Stomach (tissue), 8 donors: ENCODE measurements at regions not wholly inside any gene's neighbourhood (a gene's known extent, or its start where the extent isn't known, plus 50 kb on each side); places are given as distances from the start of the nearest gene placed in this dataset.

Experiments used
- DNase-seq, 2 donors: peaks; one replicate each; pipeline versions ENCODE4 v3.0.0 to v3.0.0-alpha.2; 2013 to 2019
- H3K27ac ChIP-seq, 5 donors: fragments of 200-600 bp in 4 of 5; sonication (generic) in 4 of 5; one replicate each; pipeline ENCODE4 v1.5.1; 2013 to 2019; ENCODE audit warnings: mild to moderate bottlenecking in 1 of 5, moderate library complexity in 1 of 5
- H3K27me3 ChIP-seq, 3 donors: fragments of 200-600 bp; sonication (generic); one replicate each; pipeline ENCODE4 v1.5.1; 2017 to 2019; ENCODE audit warnings: mixed run types in 1 of 3
- H3K36me3 ChIP-seq, 4 donors: fragments of 200-600 bp; sonication (generic); 1 replicate in 3 of 4; 2 replicates in 1 of 4; pipeline ENCODE4 v1.5.1; 2016 to 2019
- H3K4me1 ChIP-seq, 4 donors: fragments of 200-600 bp; sonication (generic); one replicate each; pipeline ENCODE4 v1.5.1; 2016 to 2019
- H3K4me3 ChIP-seq, 4 donors: fragments of 200-600 bp; sonication (generic) in 3 of 4; one replicate each; pipeline ENCODE4 v1.5.1; 2016 to 2019; ENCODE audit warnings: mild to moderate bottlenecking in 1 of 4
- H3K9me3 ChIP-seq, 4 donors: fragments of 200-600 bp; sonication (generic); one replicate each; pipeline ENCODE4 v1.5.1; 2016 to 2019
- CTCF ChIP-seq, 7 experiments: fragments of 450-650 bp in 4 of 7; fragments of 200-600 bp in 3 of 7; sonication (generic) in 3 of 7; IDR thresholded peaks; one replicate each; pipeline ENCODE4 v1.5.1; 2016 to 2019; ENCODE audit warnings: antibody characterized with exemption in 7 of 7, control low read depth in 2 of 7, mild to moderate bottlenecking in 1 of 7
- EP300 ChIP-seq: sonication (generic); formaldehyde crosslinking; IDR thresholded peaks from one replicate; pipeline ENCODE4 v1.6.1; 2017; ENCODE audit warnings: antibody characterized with exemption
- POLR2A ChIP-seq, 4 donors: fragments of 450-650 bp; IDR thresholded peaks; one replicate each; pipeline ENCODE4 v1.6.1; 2016; ENCODE audit warnings: antibody characterized with exemption in 4 of 4, control low read depth in 2 of 4, mild to moderate bottlenecking in 1 of 4, moderate library complexity in 1 of 4
- POLR2AphosphoS5 ChIP-seq, 3 donors: sonication (generic); formaldehyde crosslinking; IDR thresholded peaks; one replicate each; pipeline ENCODE4 v1.6.1; 2016; ENCODE audit warnings: antibody characterized with exemption in 3 of 3
- WGBS, 5 donors: extraction: QIAGEN DNeasy Blood & Tissue Kit in 3 of 5; methylation state at CpG; one replicate each; pipeline versions ENCODE4 v1.1.5 to v1.1.7; 2013 to 2018; 5-methylcytosine and 5-hydroxymethylcytosine counted together
- intact Hi-C: fragments of 100-400 bp; cut with DNase I; formaldehyde crosslinking; loops from one replicate; pipeline ENCODE4 v1.15.1; 2023; ENCODE audit warnings: low total_unique reads
- donor health status: healthy with polysubstance abuse.
- donor health status: Bipolar disorder and iron deficiency.
- donor health status: healthy.

- intact Hi-C loops, result no loop called here
- Histone ChIP-seq H3K9me3 (no peaks in the 10 kb centered on the region), H3K27ac (no peak overlapping the region), H3K4me1 (peaks cover 0 to 7% (median 0%) of the 10 kb centered on the region in 4 donors), H3K36me3 (no peaks in the 10 kb centered on the region), H3K4me3 (no peak overlapping the region), H3K27me3 (no peaks in the 10 kb centered on the region)
- TF ChIP-seq POLR2A (IDR thresholded peaks at IDR 0.05) (no peak), EP300 (no peak), POLR2AphosphoS5 (IDR thresholded peaks at IDR 0.05) (no peak), CTCF (IDR thresholded peaks at IDR 0.05) (no peak)
- DNase-seq, result no peak
- 87 to 88% (median 87%) methylated on average over 15 of the region's 15 CpGs for WGBS, 5 donors
These were observed 68.6 kb upstream of the POU3F1 start for GRCh38 chr1:38115226-38115625.

GRCh38 chr1:38114241-38115026, 67.8 kb upstream of the POU3F1 start:
- intact Hi-C loops, result no loop called here
- Histone ChIP-seq H3K9me3 (peaks cover 0 to 4% (median 2%) of the 10 kb centered on the region in 4 donors), H3K4me3 (no peak overlapping the region), H3K36me3 (no peaks in the 10 kb centered on the region), H3K4me1 (peaks cover 0 to 7% (median 0%) of the 10 kb centered on the region in 4 donors), H3K27ac (no peak overlapping the region), H3K27me3 (no peaks in the 10 kb centered on the region)
- TF ChIP-seq POLR2AphosphoS5 (IDR thresholded peaks at IDR 0.05) (no peak), POLR2A (IDR thresholded peaks at IDR 0.05) (no peak), EP300 (no peak), CTCF (IDR thresholded peaks at IDR 0.05) (no peak)
- WGBS, 5 donors, result 45 to 55% (median 48%) methylated on average over 12 to 13 of the region's 13 CpGs
- peak in 1 of 2 donors; percentile 30 for DNase-seq

- no peak overlapping the region for H3K4me3 ChIP-seq
- no peaks in the 10 kb centered on the region for H3K36me3 ChIP-seq
- H3K27ac ChIP-seq, result no peak overlapping the region
These were observed 66.6 kb upstream of the POU3F1 start for GRCh38 chr1:38113159-38113666.

GRCh38 chr1:38111589-38111988, 65.0 kb upstream of the POU3F1 start:
- Histone ChIP-seq H3K27me3 (no peaks in the 10 kb centered on the region), H3K9me3 (peaks cover 0 to 4% (median 2%) of the 10 kb centered on the region in 4 donors), H3K4me3 (no peak overlapping the region), H3K27ac (no peak overlapping the region), H3K36me3 (no peaks in the 10 kb centered on the region), H3K4me1 (peaks cover 0 to 7% (median 0%) of the 10 kb centered on the region in 4 donors)
- 81 to 89% (median 84%) methylated on average over 8 of the region's 8 CpGs for WGBS, 5 donors
- intact Hi-C loops, result no loop called here
- DNase-seq, result no peak
- TF ChIP-seq POLR2A (IDR thresholded peaks at IDR 0.05), result no peak
- TF ChIP-seq POLR2AphosphoS5 (IDR thresholded peaks at IDR 0.05), result no peak
- no peak for TF ChIP-seq EP300
- TF ChIP-seq CTCF (IDR thresholded peaks at IDR 0.05), result no peak

More at GRCh38 chr1:38113159-38113666, 66.6 kb upstream of the POU3F1 start:
- TF ChIP-seq POLR2AphosphoS5 (IDR thresholded peaks at IDR 0.05) (no peak), POLR2A (IDR thresholded peaks at IDR 0.05) (no peak), CTCF (IDR thresholded peaks at IDR 0.05) (no peak), EP300 (no peak)
- no peak for DNase-seq
- WGBS, 5 donors, result 83 to 90% (median 85%) methylated on average over 13 to 14 of the region's 14 CpGs
- Histone ChIP-seq H3K9me3 (peaks cover 0 to 4% (median 2%) of the 10 kb centered on the region in 4 donors), H3K4me1 (peaks cover 0 to 7% (median 0%) of the 10 kb centered on the region in 4 donors), H3K27me3 (no peaks in the 10 kb centered on the region)
- intact Hi-C loops, result no loop called here
